GM12892 (cell line): ENCODE measurements at regions not wholly inside any gene's neighbourhood (a gene's known extent, or its start where the extent isn't known, plus 50 kb on each side); places are given as distances from the start of the nearest gene placed in this dataset.

ENCODE experiments used
- DNase-seq: peaks from one replicate; pipeline ENCODE4 v3.0.0; 2011; ENCODE audit not compliant: insufficient read length
- FAIRE-seq: peaks from 2 replicates; lab custom pipeline; 2011; peaks lifted over from hg19 to GRCh38; lab: Jason Lieb, UNC
- POLR2A ChIP-seq: IDR thresholded peaks from 2 replicates; pipeline ENCODE4 v1.6.1; 2011; ENCODE audit warnings: low read depth, low read length, control low read depth
- POLR2AphosphoS5 ChIP-seq: IDR thresholded peaks from 2 replicates; pipeline ENCODE4 v1.6.1; 2011; ENCODE audit warnings: low read depth, low read length, control low read depth
- TAF1 ChIP-seq: IDR thresholded peaks from 2 replicates; pipeline ENCODE4 v1.6.1; 2011; ENCODE audit warnings: low read depth, mild to moderate bottlenecking, control low read depth, low read length, borderline replicate concordance

DNA sequence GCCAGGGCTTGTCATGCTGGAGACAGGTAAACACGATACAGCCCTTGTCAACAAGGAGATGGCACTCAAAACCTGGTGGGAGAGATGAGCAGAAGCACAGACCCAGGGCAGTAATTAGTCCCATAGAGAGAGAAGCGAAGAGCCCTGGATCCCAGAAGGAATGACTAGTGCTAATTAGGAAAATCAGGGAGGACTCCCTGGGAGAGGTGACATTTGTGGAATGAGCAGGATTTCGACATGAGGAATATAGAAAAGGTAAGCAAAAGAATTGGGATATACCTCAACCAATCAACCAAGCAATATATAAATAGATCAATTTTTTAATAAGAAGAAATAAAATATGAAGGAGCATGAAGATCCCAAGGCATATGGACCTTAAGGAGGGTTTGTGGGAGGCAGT, 98.5 kb upstream of the GJB5 start:
- FAIRE-seq (no peak), DNase-seq (no peak)
- no peak for TF ChIP-seq TAF1
- TF ChIP-seq POLR2AphosphoS5, result no peak
- TF ChIP-seq POLR2A, result no peak

- TF ChIP-seq POLR2A, result no peak
- TF ChIP-seq POLR2AphosphoS5, result no peak
- no peak for TF ChIP-seq TAF1
- no peak for FAIRE-seq
- no peak for DNase-seq
Measured at GRCh38 chr1:34656731-34657130, 98.1 kb upstream of the GJB5 start.

DNA sequence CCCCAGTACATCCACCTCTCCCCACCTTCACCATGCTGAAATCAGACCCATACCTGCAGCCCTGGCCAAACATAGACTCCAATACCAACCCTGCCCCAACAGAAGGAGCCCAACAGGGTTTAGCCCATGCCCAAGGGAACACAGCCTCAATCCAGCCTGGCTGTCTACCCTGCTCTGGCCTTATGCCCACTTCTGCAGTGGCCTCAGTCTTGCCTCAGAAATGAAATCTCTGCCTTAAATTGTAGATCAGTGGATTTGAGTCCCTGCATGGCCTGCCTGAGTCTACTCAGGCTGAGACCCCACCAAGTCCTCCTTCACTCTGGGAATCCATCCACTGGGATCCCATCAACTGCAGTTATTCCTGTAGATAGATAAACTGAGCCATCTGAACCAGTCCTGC, 97.6 kb upstream of the GJB5 start:
- FAIRE-seq, result no peak
- DNase-seq, result no peak
- TF ChIP-seq TAF1 (no peak), POLR2A (no peak), POLR2AphosphoS5 (no peak)

GRCh38 chr1:34657849-34658248, 97.0 kb upstream of the GJB5 start:
- FAIRE-seq, result no peak
- no peak for TF ChIP-seq TAF1
- no peak for TF ChIP-seq POLR2AphosphoS5
- TF ChIP-seq POLR2A, result no peak
- DNase-seq, result no peak

DNA sequence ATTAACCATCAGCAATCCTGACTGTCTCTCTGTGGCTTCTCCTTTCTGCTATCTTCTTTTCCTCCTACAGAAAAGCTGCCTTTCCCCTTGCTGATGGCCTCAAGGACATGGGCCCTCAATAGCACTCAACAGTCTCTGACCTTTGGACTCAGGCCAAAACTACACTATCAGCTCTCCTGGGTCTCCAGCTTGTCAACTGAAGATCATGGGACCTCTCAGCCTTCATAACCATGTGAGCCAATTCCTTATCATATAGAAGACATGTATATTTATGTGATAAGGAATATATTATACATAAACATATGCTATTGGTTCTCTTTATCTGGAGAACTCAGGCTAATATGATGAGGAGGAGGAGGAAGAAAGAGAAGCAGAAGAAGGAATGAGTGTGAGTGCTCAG, 91.8 kb upstream of the GJB5 start:
- no peak for DNase-seq

GRCh38 chr1:34668063-34668462, 86.8 kb upstream of the GJB5 start:
- no peak for DNase-seq
- TF ChIP-seq POLR2A (no peak), TAF1 (no peak), POLR2AphosphoS5 (no peak)
- no peak for FAIRE-seq

More for the DNA sequence above, 91.8 kb upstream of the GJB5 start:
- no peak for TF ChIP-seq TAF1
- no peak for FAIRE-seq

- FAIRE-seq, result no peak
- no peak for DNase-seq
- TF ChIP-seq TAF1 (no peak), POLR2A (no peak), POLR2AphosphoS5 (no peak)
Measured at GRCh38 chr1:34670982-34671381, 83.9 kb upstream of the GJB5 start.

DNA sequence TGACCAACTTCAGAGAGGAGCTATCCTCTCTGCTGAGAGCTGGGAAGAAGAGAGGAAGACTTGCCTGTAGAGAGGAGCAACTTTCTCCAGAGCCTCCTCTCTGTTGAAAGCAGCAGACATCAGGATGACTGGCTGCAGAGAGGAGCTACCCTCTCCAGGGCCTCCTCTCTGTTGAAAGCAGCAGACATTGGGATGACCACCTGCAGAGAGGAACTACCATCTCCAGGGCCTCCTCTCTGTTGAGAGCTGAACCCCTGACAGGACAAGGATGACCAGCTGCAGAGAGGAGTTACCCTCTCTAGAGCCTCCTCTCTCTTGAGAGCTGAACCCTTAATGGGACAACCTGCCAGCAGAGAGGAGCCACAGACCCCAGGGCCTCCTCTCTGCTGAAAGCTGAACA, 83.0 kb upstream of the GJB5 start:
- FAIRE-seq, result no peak
- DNase-seq, result no peak
- no peak for TF ChIP-seq POLR2AphosphoS5
- TF ChIP-seq POLR2A, result no peak
- TF ChIP-seq TAF1, result no peak

DNA sequence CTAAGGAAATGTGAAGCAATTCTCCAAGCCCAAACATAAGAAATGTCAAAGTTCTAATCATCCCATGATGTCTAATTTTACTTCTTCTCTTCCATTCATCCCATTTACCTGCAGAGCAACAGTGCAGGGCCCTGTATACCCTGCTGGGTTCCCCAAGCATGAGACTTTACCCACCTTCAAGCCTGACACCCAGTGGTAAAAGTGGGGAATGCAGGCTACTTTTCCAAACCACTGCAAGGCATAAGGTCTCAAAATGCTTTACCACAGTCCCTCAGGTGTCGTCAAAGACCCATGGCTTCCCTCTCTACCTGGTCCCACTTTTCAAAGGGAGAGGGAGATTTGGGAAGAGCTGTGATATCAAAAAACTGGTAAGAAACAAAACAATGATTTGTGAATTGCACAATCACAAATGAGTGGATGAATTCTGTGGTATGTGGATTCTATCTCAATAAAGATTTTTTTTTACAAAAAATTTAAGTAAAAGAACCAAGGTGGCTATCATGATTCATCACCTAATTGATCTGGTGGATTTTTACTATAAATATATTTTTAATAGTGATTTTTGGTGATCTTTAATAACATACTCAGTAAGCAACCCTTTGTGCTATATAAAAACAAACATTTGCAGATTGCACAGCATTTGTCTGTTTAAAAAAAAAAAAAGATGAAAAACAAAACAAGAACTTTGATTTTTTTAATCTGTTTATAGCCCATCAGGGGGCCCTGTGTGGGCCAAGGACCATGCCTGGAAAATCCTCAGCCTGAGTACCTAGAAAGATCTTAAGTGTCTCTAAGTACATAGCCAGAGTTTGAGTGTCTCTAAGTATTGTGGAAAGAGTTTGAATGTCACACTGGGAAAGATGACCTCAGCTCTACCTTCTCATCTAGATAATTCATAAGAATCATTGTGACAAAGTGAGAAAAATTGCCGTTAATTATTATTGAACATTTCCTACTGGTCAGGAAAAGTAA, 73.1 kb upstream of the GJB5 start:
- peak; percentile 63 for FAIRE-seq
- TF ChIP-seq POLR2AphosphoS5 (no peak), TAF1 (no peak), POLR2A (no peak)
- peak; percentile 27 for DNase-seq

GRCh38 chr1:34682452-34683223, 72.2 kb upstream of the GJB5 start:
- DNase-seq, result no peak
- FAIRE-seq, result no peak
- TF ChIP-seq POLR2A (no peak), POLR2AphosphoS5 (no peak), TAF1 (no peak)

DNA sequence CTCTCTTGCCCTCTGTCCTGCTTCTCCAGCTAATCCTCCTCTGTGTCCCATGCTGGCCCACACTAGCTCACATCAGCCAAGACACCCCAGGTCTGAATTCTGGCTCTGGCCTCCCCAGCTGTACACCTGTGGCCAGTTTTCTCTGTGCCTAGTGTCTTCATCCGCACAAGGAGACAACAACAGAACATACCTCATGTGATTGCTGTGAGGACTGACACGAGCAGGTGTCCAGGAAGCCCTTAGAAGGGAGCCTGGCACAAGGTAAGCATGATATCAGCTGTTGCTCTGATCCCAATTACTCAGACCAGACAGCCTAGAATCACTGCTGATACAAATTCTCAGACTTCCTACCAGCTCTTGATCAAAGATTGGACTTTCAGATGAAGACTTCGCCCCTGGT, 71.2 kb upstream of the GJB5 start:
- no peak for FAIRE-seq
- no peak for DNase-seq
- TF ChIP-seq TAF1 (no peak), POLR2A (no peak), POLR2AphosphoS5 (no peak)

DNA sequence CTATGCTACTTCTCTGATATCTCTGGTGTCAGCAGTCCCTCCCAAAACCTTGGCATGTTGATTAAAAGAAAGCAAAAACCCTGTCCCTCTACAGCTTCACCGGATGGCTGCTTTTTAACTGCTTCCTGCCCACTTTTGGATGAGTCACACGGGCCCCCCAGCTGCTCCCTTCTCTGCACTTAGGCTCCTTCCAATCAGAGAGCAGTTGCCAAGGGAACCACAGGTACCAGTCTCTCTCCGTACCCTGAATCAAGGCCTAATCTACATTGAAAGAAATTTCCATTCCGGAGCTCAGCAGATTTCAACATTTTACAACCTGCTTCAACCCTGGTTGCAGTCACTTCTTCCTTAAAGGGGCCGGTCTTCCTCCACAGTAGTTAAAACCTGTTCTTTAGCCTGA, 70.6 kb upstream of the GJB5 start:
- FAIRE-seq, result no peak
- TF ChIP-seq TAF1 (no peak), POLR2AphosphoS5 (no peak), POLR2A (no peak)
- DNase-seq, result no peak
